H1 (cell line): ENCODE measurements at regions not wholly inside any gene's neighbourhood (a gene's known extent, or its start where the extent isn't known, plus 50 kb on each side); places are given as distances from the start of the nearest gene placed in this dataset.

Experiments
- SIRT6 ChIP-seq: IDR thresholded peaks from one replicate; pipeline ENCODE4 v1.7.1; 2012; ENCODE audit warnings: low read length, inconsistent platforms
- YY1 ChIP-seq: IDR thresholded peaks from 2 replicates; pipeline ENCODE4 v1.6.1; 2011; ENCODE audit warnings: low read depth, mild to moderate bottlenecking, low read length

- no peak for TF ChIP-seq YY1
- TF ChIP-seq SIRT6 = no peak
These were observed 633.1 kb downstream of the MATN1 start (continued) for GRCh38 chr1:30090162-30090820.
